Left lung (tissue), 4 donors: ENCODE measurements at regions not wholly inside any gene's neighbourhood (a gene's known extent, or its start where the extent isn't known, plus 50 kb on each side); places are given as distances from the start of the nearest gene placed in this dataset.

ENCODE experiments used
- ATAC-seq: fragments of 200-7000 bp; cut with Tn5 transposase; one replicate; pipeline ENCODE4 v1.9.1; 2020; ENCODE audit warnings: moderate library complexity
- DNase-seq, 4 donors: peaks; one replicate each; pipeline ENCODE4 v3.0.0-alpha.2; 2013 to 2020
- H3K27ac ChIP-seq, 2 donors: fragments of 200-600 bp; sonication (generic) in 1 of 2; one replicate each; pipeline versions ENCODE4 v1.5.0 to v1.8.0; 2020 to 2021
- H3K27me3 ChIP-seq, 2 donors: fragments of 200-600 bp; sonication (generic) in 1 of 2; one replicate each; pipeline versions ENCODE4 v1.5.0 to v1.8.0; 2020 to 2021
- H3K36me3 ChIP-seq, 2 donors: fragments of 200-600 bp; sonication (generic) in 1 of 2; one replicate each; pipeline versions ENCODE4 v1.5.0 to v1.8.0; 2020 to 2021
- H3K4me1 ChIP-seq, 2 donors: fragments of 200-600 bp; one replicate each; pipeline ENCODE4 v1.8.0; 2021
- H3K4me3 ChIP-seq, 2 donors: fragments of 200-600 bp; sonication (generic) in 1 of 2; one replicate each; pipeline versions ENCODE4 v1.5.0 to v1.8.0; 2020 to 2021; ENCODE audit warnings: mild to moderate bottlenecking in 1 of 2
- H3K9me3 ChIP-seq, 2 donors: fragments of 200-600 bp; sonication (generic) in 1 of 2; one replicate each; pipeline versions ENCODE4 v1.5.0 to v1.8.0; 2020 to 2021
- intact Hi-C, 2 donors: fragments of 100-400 bp; cut with DNase I; formaldehyde crosslinking; loops; one replicate each; pipeline versions ENCODE4 v1.11.2 to v1.14.2; 2022
- TF ChIP-seq, protein P1 (sequence below), 2 donors: fragments of 200-600 bp; sonication (generic) in 1 of 2; IDR thresholded peaks; one replicate each; pipeline versions ENCODE4 v1.5.0 to v1.8.0; 2021; ENCODE audit warnings: antibody characterized with exemption in 2 of 2
- donor health status: DM: no; HTN: yes; CAD: no.
- donor health status: DM: no; HTN: no; CAD: no.

DNA sequence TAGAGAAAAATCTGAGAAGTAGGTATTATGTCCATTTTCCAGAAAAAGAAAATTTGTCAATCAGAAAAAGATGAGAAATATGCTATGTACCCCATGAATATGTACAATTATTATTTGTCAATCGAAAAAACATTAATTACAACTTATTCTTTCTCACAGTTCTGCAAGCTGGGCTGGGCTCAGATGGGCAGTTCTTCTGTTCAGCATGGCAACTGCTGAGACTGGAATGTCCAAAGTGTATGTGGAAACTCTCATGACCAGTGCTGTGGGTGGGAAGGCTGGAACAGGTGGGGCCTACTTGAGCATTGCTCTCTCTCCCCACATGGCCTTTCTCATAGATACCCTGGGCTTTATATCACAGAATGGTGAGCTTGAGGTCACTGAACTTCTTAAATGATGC is 450.3 kb upstream of the TBX3 start:
- Histone ChIP-seq H3K9me3 (peaks cover 0 to 4% of the 10 kb centered on the region in 2 donors), H3K36me3 (no peaks in the 10 kb centered on the region), H3K27me3 (no peaks in the 10 kb centered on the region), H3K27ac (no peak overlapping the region), H3K4me1 (no peaks in the 10 kb centered on the region), H3K4me3 (no peak overlapping the region)
- TF ChIP-seq, protein P1, sequence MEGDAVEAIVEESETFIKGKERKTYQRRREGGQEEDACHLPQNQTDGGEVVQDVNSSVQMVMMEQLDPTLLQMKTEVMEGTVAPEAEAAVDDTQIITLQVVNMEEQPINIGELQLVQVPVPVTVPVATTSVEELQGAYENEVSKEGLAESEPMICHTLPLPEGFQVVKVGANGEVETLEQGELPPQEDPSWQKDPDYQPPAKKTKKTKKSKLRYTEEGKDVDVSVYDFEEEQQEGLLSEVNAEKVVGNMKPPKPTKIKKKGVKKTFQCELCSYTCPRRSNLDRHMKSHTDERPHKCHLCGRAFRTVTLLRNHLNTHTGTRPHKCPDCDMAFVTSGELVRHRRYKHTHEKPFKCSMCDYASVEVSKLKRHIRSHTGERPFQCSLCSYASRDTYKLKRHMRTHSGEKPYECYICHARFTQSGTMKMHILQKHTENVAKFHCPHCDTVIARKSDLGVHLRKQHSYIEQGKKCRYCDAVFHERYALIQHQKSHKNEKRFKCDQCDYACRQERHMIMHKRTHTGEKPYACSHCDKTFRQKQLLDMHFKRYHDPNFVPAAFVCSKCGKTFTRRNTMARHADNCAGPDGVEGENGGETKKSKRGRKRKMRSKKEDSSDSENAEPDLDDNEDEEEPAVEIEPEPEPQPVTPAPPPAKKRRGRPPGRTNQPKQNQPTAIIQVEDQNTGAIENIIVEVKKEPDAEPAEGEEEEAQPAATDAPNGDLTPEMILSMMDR (IDR thresholded peaks at IDR 0.05) = no peak
- ATAC-seq = no peak
- intact Hi-C loops = no loop called here
- DNase-seq = no peak

DNA sequence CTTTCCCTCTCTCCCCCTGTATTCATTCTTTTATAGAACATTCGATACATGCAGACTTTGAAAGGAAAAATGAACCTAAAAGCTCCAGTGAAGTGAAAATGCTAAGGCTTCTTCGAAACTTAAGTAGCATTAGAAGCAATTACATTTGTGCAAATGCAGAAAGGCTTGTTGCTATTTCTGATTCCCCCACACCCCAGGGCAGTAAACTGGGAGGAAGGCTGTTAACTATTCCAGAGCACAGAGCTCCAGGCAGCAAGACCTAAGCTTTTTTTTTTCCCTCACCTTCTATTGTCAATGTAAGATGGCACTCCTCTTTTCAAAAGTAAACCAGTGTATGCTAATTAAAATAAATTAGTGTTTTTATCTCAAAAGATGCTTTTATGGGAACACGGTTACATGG is 448.9 kb upstream of the TBX3 start:
- Histone ChIP-seq H3K36me3 (no peaks in the 10 kb centered on the region), H3K27ac (no peak overlapping the region), H3K4me1 (no peaks in the 10 kb centered on the region), H3K27me3 (no peaks in the 10 kb centered on the region), H3K4me3 (no peak overlapping the region), H3K9me3 (peaks cover 0 to 4% of the 10 kb centered on the region in 2 donors)
- DNase-seq (no peak), ATAC-seq (no peak)
- TF ChIP-seq, protein P1 (IDR thresholded peaks at IDR 0.05) = no peak
- intact Hi-C loops = no loop called here

DNA sequence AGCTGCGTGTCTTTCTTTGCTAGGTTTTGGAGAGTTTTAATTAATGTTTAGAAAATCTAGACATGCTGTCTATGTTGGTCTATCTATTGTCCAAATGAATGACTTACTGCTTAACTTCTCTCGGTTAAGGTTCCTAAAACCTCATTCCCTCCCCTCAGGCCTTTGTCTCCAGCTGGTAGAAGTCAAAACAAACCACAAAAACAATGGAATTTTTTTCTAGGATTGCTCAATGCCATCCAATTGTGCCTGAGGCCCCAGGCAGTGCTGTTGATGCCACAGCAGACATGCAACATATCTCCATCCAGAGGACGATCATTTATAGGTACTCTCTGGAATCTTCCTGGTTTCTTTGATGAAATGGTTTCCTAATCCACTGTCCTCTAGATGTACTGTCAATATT is 448.2 kb upstream of the TBX3 start:
- no peaks in the 10 kb centered on the region for H3K36me3 ChIP-seq
- intact Hi-C loops = no loop called here
- TF ChIP-seq, protein P1 (IDR thresholded peaks at IDR 0.05) = no peak
- H3K4me1 ChIP-seq = no peaks in the 10 kb centered on the region
- DNase-seq (no peak), ATAC-seq (no peak)
- no peak overlapping the region for H3K27ac ChIP-seq
- no peaks in the 10 kb centered on the region for H3K27me3 ChIP-seq
- H3K9me3 ChIP-seq = no peaks in the 10 kb centered on the region
- no peak overlapping the region for H3K4me3 ChIP-seq

DNA sequence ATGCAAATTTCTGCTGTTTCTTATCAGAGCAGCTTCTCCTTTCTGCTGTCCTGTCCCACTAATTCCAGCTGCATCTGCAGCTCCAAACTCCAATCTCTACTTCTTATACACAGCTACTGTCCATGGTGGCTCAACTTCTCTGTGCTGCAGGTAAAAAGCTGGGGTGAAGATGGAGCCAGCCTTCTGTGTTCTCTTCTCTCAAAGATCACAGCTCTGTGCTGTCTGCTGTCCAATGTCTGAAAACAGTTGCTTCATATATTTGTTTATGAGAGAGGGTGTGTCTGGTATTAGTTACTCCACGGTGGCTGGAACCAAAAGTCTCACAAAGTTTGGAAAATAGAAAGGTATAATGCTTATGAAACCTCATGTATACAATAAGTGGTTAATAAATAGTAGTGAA is 445.8 kb upstream of the TBX3 start:
- intact Hi-C loops = no loop called here
- DNase-seq (no peak), ATAC-seq (no peak)
- no peaks in the 10 kb centered on the region for H3K4me1 ChIP-seq
- H3K27ac ChIP-seq = no peak overlapping the region
- no peaks in the 10 kb centered on the region for H3K27me3 ChIP-seq
- H3K9me3 ChIP-seq = no peaks in the 10 kb centered on the region
- H3K4me3 ChIP-seq = no peak overlapping the region
- H3K36me3 ChIP-seq = no peaks in the 10 kb centered on the region
- TF ChIP-seq, protein P1 (IDR thresholded peaks at IDR 0.05) = no peak

DNA sequence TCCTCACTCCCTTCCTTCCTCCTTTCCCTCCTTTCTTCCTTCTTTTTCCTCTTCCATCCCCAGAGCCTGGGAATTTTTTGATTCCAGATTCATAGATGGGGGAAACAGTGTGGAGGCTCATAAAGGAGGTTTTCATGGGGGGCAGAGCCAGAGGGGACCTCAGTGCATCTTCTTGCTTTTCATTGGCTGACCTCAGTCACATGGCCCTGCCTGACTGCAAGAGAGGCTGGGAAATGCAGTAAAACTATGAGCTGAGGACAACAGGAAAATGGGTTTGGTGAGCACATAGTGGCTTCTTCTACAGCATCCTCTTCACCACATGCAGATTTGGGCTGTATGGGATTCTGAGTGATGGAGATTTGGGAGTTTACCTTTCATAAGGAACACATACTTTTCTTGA is 437.1 kb upstream of the TBX3 start:
- intact Hi-C loops = no loop called here
- TF ChIP-seq, protein P1 (IDR thresholded peaks at IDR 0.05) = no peak
- ATAC-seq = no peak

More for the DNA sequence above, 437.1 kb upstream of the TBX3 start:
- Histone ChIP-seq H3K9me3 (peaks cover 0 to 13% of the 10 kb centered on the region in 2 donors), H3K27me3 (no peaks in the 10 kb centered on the region), H3K4me3 (no peak overlapping the region), H3K27ac (no peak overlapping the region), H3K4me1 (no peaks in the 10 kb centered on the region), H3K36me3 (no peaks in the 10 kb centered on the region)
- DNase-seq = no peak
